HK-2 (cell line): ENCODE measurements at regions not wholly inside any gene's neighbourhood (a gene's known extent, or its start where the extent isn't known, plus 50 kb on each side); places are given as distances from the start of the nearest gene placed in this dataset.

Source experiments
- DNase-seq: peaks from one replicate; pipeline ENCODE4 v3.0.0-alpha.2; 2018; ENCODE audit not compliant: unreplicated experiment

- no peak for DNase-seq
Observed at GRCh38 chr9:7871977-7872730, 72.6 kb upstream of the DMAC1 start.

GRCh38 chr9:7869340-7869739 lies 69.8 kb upstream of the DMAC1 start:
- DNase-seq, result no peak

GRCh38 chr9:7862170-7862569 lies 62.6 kb upstream of the DMAC1 start:
- no peak for DNase-seq

- no peak for DNase-seq
Observed at GRCh38 chr9:7861086-7861485, 61.5 kb upstream of the DMAC1 start.

GRCh38 chr9:7860335-7860709 lies 60.7 kb upstream of the DMAC1 start:
- no peak for DNase-seq

- no peak for DNase-seq
Observed at GRCh38 chr9:7859701-7860334, 60.2 kb upstream of the DMAC1 start.

- no peak for DNase-seq
Observed at GRCh38 chr9:7858166-7858565, 58.6 kb upstream of the DMAC1 start.

- DNase-seq, result no peak
Observed at GRCh38 chr9:7854763-7855162, 55.2 kb upstream of the DMAC1 start.
